Natural killer cell (primary cell): ENCODE measurements at regions not wholly inside any gene's neighbourhood (a gene's known extent, or its start where the extent isn't known, plus 50 kb on each side); places are given as distances from the start of the nearest gene placed in this dataset.

Experiments used
- ATAC-seq, 3 donors: fragments of 150-1000 bp in 2 of 3; fragments of 200-7000 bp in 1 of 3; cut with Tn5 transposase; 1 replicate in 1 of 3; 2 replicates in 2 of 3; pipeline ENCODE4 v1.10.0; 2021; ENCODE audit warnings: mild to moderate bottlenecking in 2 of 3, moderate library complexity in 2 of 3
- DNase-seq, 2 donors: peaks; one replicate each; pipeline versions ENCODE4 v3.0.0 to v3.0.0-alpha.2; 2013 to 2021; ENCODE audit warnings: mixed read lengths in 1 of 2
- H3K27ac ChIP-seq: one replicate; pipeline ENCODE4 v1.5.1; 2013; ENCODE audit warnings: mild to moderate bottlenecking, low read length
- H3K27me3 ChIP-seq: one replicate; pipeline ENCODE4 v1.6.1; 2013; ENCODE audit warnings: low read length; ENCODE audit not compliant: control insufficient read depth, insufficient read depth
- H3K36me3 ChIP-seq: one replicate; pipeline ENCODE4 v1.6.1; 2013; ENCODE audit warnings: low read length; ENCODE audit not compliant: control insufficient read depth, insufficient read depth
- H3K4me1 ChIP-seq: one replicate; pipeline ENCODE4 v1.6.1; 2013; ENCODE audit warnings: low read length; ENCODE audit not compliant: control insufficient read depth, insufficient read depth
- H3K4me3 ChIP-seq: one replicate; pipeline ENCODE4 v1.5.1; 2013; ENCODE audit warnings: low read length
- H3K9me3 ChIP-seq: one replicate; pipeline ENCODE4 v1.6.1; 2013; ENCODE audit warnings: low read length; ENCODE audit not compliant: control insufficient read depth, insufficient read depth
- H3K27ac Mint-ChIP-seq, 2 donors: one replicate each; pipeline ENCODE4 v1.8.0; 2022; ENCODE audit warnings: mild to moderate bottlenecking in 2 of 2, mixed read lengths in 2 of 2, moderate library complexity in 1 of 2
- H3K27me3 Mint-ChIP-seq, 2 donors: one replicate each; pipeline ENCODE4 v1.8.0; 2022; ENCODE audit warnings: low read depth in 2 of 2, mixed read lengths in 2 of 2
- H3K36me3 Mint-ChIP-seq: one replicate; pipeline ENCODE4 v1.8.0; 2022; ENCODE audit warnings: mixed read lengths
- H3K4me1 Mint-ChIP-seq, 2 donors: one replicate each; pipeline ENCODE4 v1.8.0; 2022; ENCODE audit warnings: mixed read lengths in 2 of 2
- H3K4me3 Mint-ChIP-seq: one replicate; pipeline ENCODE4 v1.8.0; 2022; ENCODE audit warnings: mild to moderate bottlenecking, moderate library complexity, mixed read lengths
- H3K9me3 Mint-ChIP-seq, 2 donors: one replicate each; pipeline ENCODE4 v1.8.0; 2022; ENCODE audit warnings: mixed read lengths in 2 of 2
- CTCF ChIP-seq: fragments of 200-600 bp; IDR thresholded peaks from one replicate; pipeline ENCODE4 v1.8.0; 2022; ENCODE audit warnings: antibody characterized with exemption
- WGBS: methylation state at CpG from one replicate; pipeline ENCODE4 v1.1.7; 2013; ENCODE audit warnings: missing lambda C conversion rate; ENCODE audit not compliant: insufficient coverage; 5-methylcytosine and 5-hydroxymethylcytosine counted together
- intact Hi-C: fragments of 100-400 bp; cut with micrococcal nuclease; formaldehyde crosslinking; loops from one replicate; pipeline ENCODE4 v1.14.2; 2022

GRCh38 chr4:126888968-126889367 lies 743.8 kb upstream of the INTU start:
- Histone ChIP-seq H3K27ac (no peak overlapping the region), H3K36me3 (no peaks in the 10 kb centered on the region), H3K4me3 (no peak overlapping the region), H3K27me3 (no peaks in the 10 kb centered on the region), H3K9me3 (no peaks in the 10 kb centered on the region), H3K4me1 (no peaks in the 10 kb centered on the region)
- DNase-seq (no peak), ATAC-seq (no peak)
- Mint-ChIP-seq H3K36me3 (no peaks in the 10 kb centered on the region), H3K4me1 (no peaks in the 10 kb centered on the region), H3K9me3 (peaks cover 9 to 11% of the 10 kb centered on the region in 2 donors), H3K27me3 (no peaks in the 10 kb centered on the region), H3K4me3 (no peak overlapping the region), H3K27ac (no peak overlapping the region)
- intact Hi-C loops: no loop called here
- TF ChIP-seq CTCF: no peak

GRCh38 chr4:126890383-126890782 lies 742.4 kb upstream of the INTU start:
- Mint-ChIP-seq H3K4me1 (no peaks in the 10 kb centered on the region), H3K9me3 (peaks cover 9 to 16% of the 10 kb centered on the region in 2 donors), H3K4me3 (no peak overlapping the region), H3K36me3 (no peaks in the 10 kb centered on the region), H3K27me3 (no peaks in the 10 kb centered on the region), H3K27ac (no peak overlapping the region)
- Histone ChIP-seq H3K4me3 (no peak overlapping the region), H3K36me3 (no peaks in the 10 kb centered on the region), H3K9me3 (no peaks in the 10 kb centered on the region), H3K4me1 (no peaks in the 10 kb centered on the region), H3K27me3 (no peaks in the 10 kb centered on the region), H3K27ac (no peak overlapping the region)
- ATAC-seq: no peak
- intact Hi-C loops: no loop called here
- no peak for TF ChIP-seq CTCF
- DNase-seq: no peak

- H3K9me3 ChIP-seq: no peaks in the 10 kb centered on the region
- intact Hi-C loops: no loop called here
- no peaks in the 10 kb centered on the region for H3K4me1 ChIP-seq
- ATAC-seq (no peak), DNase-seq (no peak)
- no peak for TF ChIP-seq CTCF
- WGBS: 47% methylated on average over 3 of the region's 3 CpGs
- Mint-ChIP-seq H3K9me3 (peaks cover 11 to 16% of the 10 kb centered on the region in 2 donors), H3K36me3 (no peaks in the 10 kb centered on the region), H3K27me3 (no peaks in the 10 kb centered on the region), H3K27ac (no peak overlapping the region), H3K4me3 (no peak overlapping the region), H3K4me1 (no peaks in the 10 kb centered on the region)
- no peaks in the 10 kb centered on the region for H3K36me3 ChIP-seq
- H3K27me3 ChIP-seq: no peaks in the 10 kb centered on the region
- H3K27ac ChIP-seq: no peak overlapping the region
- no peak overlapping the region for H3K4me3 ChIP-seq
Measured at GRCh38 chr4:126890994-126891393, 741.8 kb upstream of the INTU start.

DNA sequence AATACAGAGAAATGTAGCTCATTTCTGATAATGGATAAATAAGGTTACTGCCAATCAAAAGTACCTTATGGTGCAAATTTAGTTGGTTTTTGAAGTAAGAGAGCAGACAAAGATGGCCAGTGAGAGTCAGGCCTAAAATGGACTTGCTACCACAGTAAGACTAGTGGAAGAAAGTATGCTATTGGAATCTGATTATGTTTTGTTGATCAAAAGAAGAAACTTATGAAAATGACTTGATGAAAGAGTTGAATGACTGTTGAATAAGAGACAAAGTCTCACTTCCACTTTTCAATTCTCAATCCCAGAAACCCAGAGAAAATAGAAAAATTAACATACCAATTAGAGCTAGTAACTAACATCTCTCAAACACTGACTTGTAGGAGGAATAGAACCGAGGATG lies 737.8 kb upstream of the INTU start:
- no peaks in the 10 kb centered on the region for H3K27me3 ChIP-seq
- Mint-ChIP-seq H3K27ac (no peak overlapping the region), H3K36me3 (no peaks in the 10 kb centered on the region), H3K27me3 (no peaks in the 10 kb centered on the region), H3K4me3 (no peak overlapping the region), H3K9me3 (peaks cover 16 to 30% of the 10 kb centered on the region in 2 donors), H3K4me1 (no peaks in the 10 kb centered on the region)
- H3K4me3 ChIP-seq: no peak overlapping the region
- WGBS: no CpG with 5 or more reads among the region's 1 CpG
- ATAC-seq (no peak), DNase-seq (no peak)
- no peak for TF ChIP-seq CTCF
- intact Hi-C loops: no loop called here
- H3K9me3 ChIP-seq: peaks cover 7% of the 10 kb centered on the region
- H3K4me1 ChIP-seq: no peaks in the 10 kb centered on the region
- H3K36me3 ChIP-seq: no peaks in the 10 kb centered on the region
- no peak overlapping the region for H3K27ac ChIP-seq
